ENCODE measurements at regions not wholly inside any gene's neighbourhood (a gene's known extent, or its start where the extent isn't known, plus 50 kb on each side); places are given as distances from the start of the nearest gene placed in this dataset.
"Not testable (repeated sequence)": the region's sequence is repeated elsewhere in the genome, so short reads cannot be mapped to it uniquely, and the experiment has no call there.

- not testable (repeated sequence) for H3K27me3 ChIP-seq (ENCODE audit: control insufficient read depth, insufficient read depth, low read length); H3K4me3 ChIP-seq (ENCODE audit: low read length); H3K27ac ChIP-seq (ENCODE audit: low read length); H3K4me1 ChIP-seq (ENCODE audit: control insufficient read depth, low read depth, low read length); H3K36me3 ChIP-seq (ENCODE audit: control insufficient read depth, low read depth, low read length); H3K9ac ChIP-seq (ENCODE audit: low read length)
- H3K9me3 ChIP-seq (ENCODE audit: control insufficient read depth, low read depth, low read length) = peaks cover 82% of the 10 kb centered on the region
These were observed 3902.1 kb upstream of the OR11H1 start for GRCh38 chr22:11625711-11626421.

- no peak overlapping the region for H3K27ac ChIP-seq (ENCODE audit: low read length)
- peaks cover 79% of the 10 kb centered on the region for H3K9me3 ChIP-seq (ENCODE audit: control insufficient read depth, low read depth, low read length)
- no peaks in the 10 kb centered on the region for H3K36me3 ChIP-seq (ENCODE audit: control insufficient read depth, low read depth, low read length)
- no peaks in the 10 kb centered on the region for H3K4me1 ChIP-seq (ENCODE audit: control insufficient read depth, low read depth, low read length)
- H3K4me3 ChIP-seq (ENCODE audit: low read length) = no peak overlapping the region
- no peaks in the 10 kb centered on the region for H3K27me3 ChIP-seq (ENCODE audit: control insufficient read depth, insufficient read depth, low read length)
- no peak overlapping the region for H3K9ac ChIP-seq (ENCODE audit: low read length)
These were observed 3901.6 kb upstream of the OR11H1 start for GRCh38 chr22:11626422-11626773.

- not testable (repeated sequence) for H3K27me3 ChIP-seq (ENCODE audit: control insufficient read depth, insufficient read depth, low read length); H3K4me3 ChIP-seq (ENCODE audit: low read length); H3K9ac ChIP-seq (ENCODE audit: low read length); H3K4me1 ChIP-seq (ENCODE audit: control insufficient read depth, low read depth, low read length); H3K36me3 ChIP-seq (ENCODE audit: control insufficient read depth, low read depth, low read length); H3K27ac ChIP-seq (ENCODE audit: low read length)
- H3K9me3 ChIP-seq (ENCODE audit: control insufficient read depth, low read depth, low read length) = peaks cover 74% of the 10 kb centered on the region
These were observed 3901.0 kb upstream of the OR11H1 start for GRCh38 chr22:11627036-11627435.

GRCh38 chr22:11627436-11627797 lies 3900.6 kb upstream of the OR11H1 start:
- H3K36me3 ChIP-seq (ENCODE audit: control insufficient read depth, low read depth, low read length) = no peaks in the 10 kb centered on the region
- H3K4me3 ChIP-seq (ENCODE audit: low read length) = no peak overlapping the region
- H3K9me3 ChIP-seq (ENCODE audit: control insufficient read depth, low read depth, low read length) = peaks cover 71% of the 10 kb centered on the region

GRCh38 chr22:11627798-11628650 lies 3900.0 kb upstream of the OR11H1 start:
- Histone ChIP-seq H3K9ac (ENCODE audit: low read length) (no peak overlapping the region), H3K4me3 (ENCODE audit: low read length) (no peak overlapping the region)

More at GRCh38 chr22:11627436-11627797, 3900.6 kb upstream of the OR11H1 start:
- Histone ChIP-seq H3K9ac (ENCODE audit: low read length) (no peak overlapping the region), H3K27me3 (ENCODE audit: control insufficient read depth, insufficient read depth, low read length) (no peaks in the 10 kb centered on the region), H3K4me1 (ENCODE audit: control insufficient read depth, low read depth, low read length) (no peaks in the 10 kb centered on the region), H3K27ac (ENCODE audit: low read length) (no peak overlapping the region)

GRCh38 chr22:11628651-11629511 lies 3899.1 kb upstream of the OR11H1 start:
- H3K27ac ChIP-seq (ENCODE audit: low read length) = no peak overlapping the region
- no peak overlapping the region for H3K9ac ChIP-seq (ENCODE audit: low read length)
- H3K27me3 ChIP-seq (ENCODE audit: control insufficient read depth, insufficient read depth, low read length) = no peaks in the 10 kb centered on the region
- no peak overlapping the region for H3K4me3 ChIP-seq (ENCODE audit: low read length)
- no peaks in the 10 kb centered on the region for H3K36me3 ChIP-seq (ENCODE audit: control insufficient read depth, low read depth, low read length)
- peaks cover 59% of the 10 kb centered on the region for H3K9me3 ChIP-seq (ENCODE audit: control insufficient read depth, low read depth, low read length)
- no peaks in the 10 kb centered on the region for H3K4me1 ChIP-seq (ENCODE audit: control insufficient read depth, low read depth, low read length)

More at GRCh38 chr22:11627798-11628650, 3900.0 kb upstream of the OR11H1 start:
- Histone ChIP-seq H3K36me3 (ENCODE audit: control insufficient read depth, low read depth, low read length) (no peaks in the 10 kb centered on the region), H3K27ac (ENCODE audit: low read length) (no peak overlapping the region), H3K27me3 (ENCODE audit: control insufficient read depth, insufficient read depth, low read length) (no peaks in the 10 kb centered on the region), H3K4me1 (ENCODE audit: control insufficient read depth, low read depth, low read length) (no peaks in the 10 kb centered on the region), H3K9me3 (ENCODE audit: control insufficient read depth, low read depth, low read length) (peaks cover 67% of the 10 kb centered on the region)

- no peak overlapping the region for H3K9ac ChIP-seq (ENCODE audit: low read length)
- H3K9me3 ChIP-seq (ENCODE audit: control insufficient read depth, low read depth, low read length) = peaks cover 51% of the 10 kb centered on the region
- no peak overlapping the region for H3K4me3 ChIP-seq (ENCODE audit: low read length)
- H3K27me3 ChIP-seq (ENCODE audit: control insufficient read depth, insufficient read depth, low read length) = no peaks in the 10 kb centered on the region
- H3K4me1 ChIP-seq (ENCODE audit: control insufficient read depth, low read depth, low read length) = no peaks in the 10 kb centered on the region
- H3K27ac ChIP-seq (ENCODE audit: low read length) = no peak overlapping the region
- H3K36me3 ChIP-seq (ENCODE audit: control insufficient read depth, low read depth, low read length) = no peaks in the 10 kb centered on the region
These were observed 3898.2 kb upstream of the OR11H1 start for GRCh38 chr22:11629661-11630385.

GRCh38 chr22:11630386-11631084 lies 3897.5 kb upstream of the OR11H1 start:
- peaks cover 44% of the 10 kb centered on the region for H3K9me3 ChIP-seq (ENCODE audit: control insufficient read depth, low read depth, low read length)
- H3K9ac ChIP-seq (ENCODE audit: low read length); H3K4me3 ChIP-seq (ENCODE audit: low read length); H3K27me3 ChIP-seq (ENCODE audit: control insufficient read depth, insufficient read depth, low read length); H3K27ac ChIP-seq (ENCODE audit: low read length); H3K36me3 ChIP-seq (ENCODE audit: control insufficient read depth, low read depth, low read length); H3K4me1 ChIP-seq (ENCODE audit: control insufficient read depth, low read depth, low read length): not testable (repeated sequence)

All from iPS-18a (cell line).